A549 (cell line): ENCODE measurements at regions not wholly inside any gene's neighbourhood (a gene's known extent, or its start where the extent isn't known, plus 50 kb on each side); places are given as distances from the start of the nearest gene placed in this dataset.
"Not testable (repeated sequence)": the region's sequence is repeated elsewhere in the genome, so short reads cannot be mapped to it uniquely, and the experiment has no call there.

Source experiments
- ATAC-seq, 2 experiments: fragments of 200-7000 bp in 1 of 2; fragments of >200 bp in 1 of 2; cut with Nextera tagmentation in 1 of 2; cut with Tn5 transposase in 1 of 2; 3 replicates each; pipeline versions ENCODE4 v1.8.0 to v1.9.1; 2018 to 2020; ENCODE audit warnings: mild to moderate bottlenecking in 1 of 2, moderate library complexity in 1 of 2
- CTCF ChIA-PET: fragments of 300-600 bp; sonication (Branson Sonifier 250); formaldehyde crosslinking; extraction: SDS; loops from one replicate; lab custom pipeline; 2021; ENCODE audit warnings: antibody characterized with exemption, inconsistent platforms; lab: Yijun Ruan, JAX
- POLR2A ChIA-PET: fragments of 350-600 bp; formaldehyde crosslinking; extraction: SDS; loops from one replicate; lab custom pipeline; 2021; ENCODE audit warnings: antibody characterized with exemption, inconsistent platforms; lab: Yijun Ruan, JAX
- DNase-seq, 2 experiments: peaks; one replicate each; pipeline versions ENCODE4 v3.0.0 to v3.0.0-alpha.2; 2011 to 2016; ENCODE audit warnings: low read depth in 1 of 2, low spot score in 1 of 2
- FAIRE-seq: peaks from 2 replicates; lab custom pipeline; 2011; peaks lifted over from hg19 to GRCh38; lab: Jason Lieb, UNC
- H3K27ac ChIP-seq, 2 experiments: fragments of >200 bp; sonication (Bioruptor Twin); formaldehyde crosslinking; 3 replicates each; pipeline ENCODE4 v1.5.1; 2016 to 2017
- H3K4me1 ChIP-seq: fragments of >200 bp; sonication (Bioruptor Twin); formaldehyde crosslinking; 3 replicates; pipeline ENCODE4 v1.6.1; 2016
- H3K4me2 ChIP-seq: fragments of >200 bp; sonication (Bioruptor Twin); formaldehyde crosslinking; 3 replicates; pipeline ENCODE4 v1.6.1; 2016
- H3K4me3 ChIP-seq: fragments of >200 bp; sonication (Bioruptor Twin); formaldehyde crosslinking; 3 replicates; pipeline ENCODE4 v1.5.1; 2016
- H3K9me3 ChIP-seq: fragments of >200 bp; sonication (Bioruptor Twin); formaldehyde crosslinking; 3 replicates; pipeline ENCODE4 v1.6.1; 2016
- ATOH8 ChIP-seq: fragments of 250-450 bp; sonication (Bioruptor Pico); IDR thresholded peaks from 2 replicates; pipeline ENCODE4 v1.5.0; 2020; ENCODE audit warnings: low read depth, mild to moderate bottlenecking, moderate library complexity
- BCL3 ChIP-seq: fragments of >200 bp; sonication (Bioruptor Twin); formaldehyde crosslinking; IDR thresholded peaks from 3 replicates; pipeline ENCODE4 v1.6.1; 2016
- CBX2 ChIP-seq: fragments of 200-600 bp; sonication (generic); IDR thresholded peaks from 2 replicates; pipeline ENCODE4 v1.6.1; 2016; ENCODE audit warnings: low read depth, mild to moderate bottlenecking, borderline replicate concordance
- CEBPB ChIP-seq, 2 experiments: fragments of >200 bp in 1 of 2; sonication (Bioruptor Twin) in 1 of 2; formaldehyde crosslinking in 1 of 2; IDR thresholded peaks; 2 replicates each; pipeline ENCODE4 v1.6.1; 2012 to 2016
- EHF ChIP-seq: fragments of 250-450 bp; sonication (Bioruptor Pico); IDR thresholded peaks from 2 replicates; pipeline ENCODE4 v1.5.0; 2020; ENCODE audit warnings: mild to moderate bottlenecking
- ELK1 ChIP-seq: fragments of 150-350 bp; IDR thresholded peaks from 2 replicates; pipeline ENCODE4 v1.6.1; 2014; ENCODE audit warnings: low read depth, mild to moderate bottlenecking, low read length
- FOXS1 ChIP-seq: fragments of 250-450 bp; sonication (Bioruptor Pico); IDR thresholded peaks from 2 replicates; pipeline ENCODE4 v1.5.0; 2020; ENCODE audit warnings: mild to moderate bottlenecking, moderate library complexity
- HDAC2 ChIP-seq: fragments of 200-600 bp; sonication (generic); IDR thresholded peaks from 2 replicates; pipeline ENCODE4 v1.6.1; 2016
- HEYL ChIP-seq: fragments of 250-450 bp; sonication (Bioruptor Pico); IDR thresholded peaks from 2 replicates; pipeline ENCODE4 v1.8.0; 2021; ENCODE audit warnings: mild to moderate bottlenecking, moderate library complexity
- JUNB ChIP-seq: fragments of >200 bp; sonication (Bioruptor Twin); formaldehyde crosslinking; IDR thresholded peaks from 2 replicates; pipeline ENCODE4 v1.6.1; 2016
- KDM1A ChIP-seq: fragments of 200-600 bp; sonication (generic); IDR thresholded peaks from 2 replicates; pipeline ENCODE4 v1.6.1; 2016; ENCODE audit warnings: low read depth, mild to moderate bottlenecking
- KDM5A ChIP-seq: fragments of 200-600 bp; sonication (generic); IDR thresholded peaks from 2 replicates; pipeline ENCODE4 v1.6.1; 2016; ENCODE audit warnings: antibody characterized with exemption, mild to moderate bottlenecking
- MAZ ChIP-seq: fragments of 150-350 bp; IDR thresholded peaks from 2 replicates; pipeline ENCODE4 v1.6.1; 2014; ENCODE audit warnings: antibody characterized with exemption, low read depth, low read length, borderline replicate concordance
- NR3C1 ChIP-seq: fragments of >200 bp; sonication (Bioruptor Twin); formaldehyde crosslinking; IDR thresholded peaks from 3 replicates; pipeline ENCODE4 v1.6.1; 2017
- POLR2AphosphoS2 ChIP-seq: conservative IDR thresholded peaks from 2 replicates; pipeline ENCODE4 v1.6.1; 2012; ENCODE audit warnings: low read length, improper control_type of control experiment, inconsistent platforms
- RCOR1 ChIP-seq: fragments of 150-350 bp; IDR thresholded peaks from 2 replicates; pipeline ENCODE4 v1.6.1; 2014; ENCODE audit warnings: antibody characterized with exemption, low read length, low read depth
- RFX5 ChIP-seq: fragments of 450-650 bp; IDR thresholded peaks from 2 replicates; pipeline ENCODE4 v1.7.1; 2014; ENCODE audit warnings: antibody characterized with exemption, mild to moderate bottlenecking, moderate library complexity
- RNF2 ChIP-seq: fragments of 200-600 bp; sonication (generic); IDR thresholded peaks from 2 replicates; pipeline ENCODE4 v1.6.1; 2016; ENCODE audit warnings: low read depth, mild to moderate bottlenecking, antibody characterized with exemption, moderate library complexity, borderline replicate concordance
- WGBS: methylation state at CpG from one replicate; pipeline ENCODE4 v1.1.6; 2017; ENCODE audit errors: missing lambda C conversion rate; 5-methylcytosine and 5-hydroxymethylcytosine counted together
- TF ChIP-seq, protein P1 (sequence below): fragments of >200 bp; sonication (Bioruptor Twin); formaldehyde crosslinking; IDR thresholded peaks from 3 replicates; pipeline ENCODE4 v1.5.1; 2016

DNA sequence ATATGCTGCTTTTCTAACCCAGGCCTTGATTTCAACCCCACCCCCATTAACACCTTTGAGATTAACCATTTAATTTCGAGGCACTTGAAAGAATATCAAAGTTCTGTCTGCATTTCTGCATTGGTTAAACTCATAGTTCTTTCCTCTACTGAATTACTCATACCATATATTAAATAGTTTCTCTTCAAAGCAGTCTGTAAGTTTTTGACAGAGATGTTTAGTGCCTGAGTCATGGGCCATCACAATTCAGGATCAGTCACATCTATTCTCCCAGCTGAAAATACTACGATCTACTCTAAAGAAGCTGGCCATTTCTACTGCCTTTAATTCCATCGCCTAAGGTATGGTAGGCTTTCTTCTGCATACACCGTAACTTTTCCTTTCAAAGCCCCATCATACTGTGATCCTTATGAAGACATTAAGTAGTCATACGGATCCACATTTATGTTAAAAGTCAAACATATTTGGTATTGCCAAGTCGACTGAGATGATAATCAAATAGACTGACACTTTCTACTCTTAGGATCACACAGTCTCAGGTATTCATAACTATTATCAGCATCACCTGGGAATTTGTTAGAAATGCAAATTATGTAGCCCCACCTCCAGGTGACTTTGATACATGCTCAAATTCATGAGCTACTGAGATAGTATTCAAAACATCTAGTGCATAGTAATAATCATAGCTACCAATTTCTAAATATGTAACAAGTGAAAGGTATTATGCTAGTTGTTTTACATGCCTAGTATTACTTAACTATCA is 489.4 kb upstream of the IL12A start:
- DNase-seq = no peak
- FAIRE-seq = no peak
- TF ChIP-seq EHF (CRISPR knock-in tag) (no peak), KDM1A (no peak), RNF2 (no peak), RFX5 (no peak)
- 29% methylated on average over 6 of the region's 6 CpGs for WGBS
- ChIA-PET POLR2A (no interaction called here), CTCF (no interaction called here)
- Histone ChIP-seq H3K4me2 (no peak overlapping the region), H3K27ac (no peak overlapping the region), H3K9me3 (no peaks in the 10 kb centered on the region), H3K4me3 (no peak overlapping the region), H3K4me1 (no peaks in the 10 kb centered on the region)
- peak in 1 of 2 experiments; percentile 39; a peak in 1 of 6 replicates for ATAC-seq

GRCh38 chr3:159501029-159501428 is 487.6 kb upstream of the IL12A start:
- Histone ChIP-seq H3K27ac (no peak overlapping the region), H3K4me3 (no peak overlapping the region), H3K4me2 (no peak overlapping the region), H3K9me3 (no peaks in the 10 kb centered on the region), H3K4me1 (no peaks in the 10 kb centered on the region)
- DNase-seq = no peak
- ATAC-seq = no peak
- FAIRE-seq = no peak
- TF ChIP-seq NR3C1 = no peak
- TF ChIP-seq HDAC2 = no peak
- no peak for TF ChIP-seq CEBPB (IDR thresholded peaks at IDR 0.05)
- ChIA-PET POLR2A (no interaction called here), CTCF (no interaction called here)
- WGBS = 23% methylated on average over 1 of the region's 1 CpG

DNA sequence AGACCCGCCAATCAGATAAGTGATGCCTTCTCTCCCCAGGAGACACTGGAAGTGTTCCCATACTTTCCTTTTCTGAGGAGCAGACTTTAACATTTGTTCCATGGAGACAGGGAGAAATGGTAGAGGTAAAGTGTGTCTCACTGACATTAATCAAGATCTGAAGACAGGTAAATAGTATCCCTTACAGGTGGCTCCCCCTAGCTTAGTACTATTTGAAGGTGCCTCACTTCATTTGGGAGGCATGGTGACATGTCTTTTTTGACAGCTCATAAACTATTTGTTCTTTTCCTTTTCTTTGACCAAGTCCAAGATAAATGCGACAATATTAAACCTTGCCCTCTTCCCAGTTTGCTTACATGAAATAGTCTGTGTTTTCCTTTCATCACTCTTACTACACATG is 485.6 kb upstream of the IL12A start:
- Histone ChIP-seq H3K4me3 (no peak overlapping the region), H3K4me2 (no peak overlapping the region), H3K27ac (no peak overlapping the region), H3K9me3 (no peaks in the 10 kb centered on the region), H3K4me1 (no peaks in the 10 kb centered on the region)
- TF ChIP-seq HEYL (CRISPR knock-in tag) (no peak), RNF2 (no peak), POLR2AphosphoS2 (no peak), CBX2 (no peak), CEBPB (IDR thresholded peaks at IDR 0.05) (no peak)
- DNase-seq (no peak), FAIRE-seq (no peak), ATAC-seq (no peak)
- CTCF ChIA-PET = no interaction called here
- WGBS = 47% methylated on average over 2 of the region's 2 CpGs
- POLR2A ChIA-PET = no interaction called here

- not testable (repeated sequence) for ATAC-seq, FAIRE-seq
Measured at GRCh38 chr3:159510988-159511387, 477.6 kb upstream of the IL12A start.

DNA sequence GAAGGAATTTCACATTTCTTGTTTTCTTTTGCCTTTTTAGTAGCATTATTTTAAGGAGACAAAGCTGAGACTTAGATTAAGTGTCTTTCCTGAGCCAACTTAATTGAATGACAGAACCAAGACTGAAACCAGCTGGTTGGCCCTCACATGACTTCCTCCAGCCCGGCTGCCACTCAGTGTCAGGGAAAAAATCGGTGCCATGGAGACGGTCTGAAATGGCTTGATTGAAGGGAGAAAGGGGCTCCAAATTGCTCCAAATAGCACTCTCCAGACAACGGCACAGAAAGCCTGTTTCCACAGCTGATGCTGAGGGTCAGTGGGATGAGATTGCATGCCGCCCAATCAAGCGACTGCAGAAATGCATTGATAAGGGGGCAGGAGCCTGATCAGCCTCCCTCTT is 475.2 kb upstream of the IL12A start:
- H3K27ac ChIP-seq = no peak overlapping the region
- WGBS = 45% methylated on average over 6 of the region's 6 CpGs

More at GRCh38 chr3:159510988-159511387, 477.6 kb upstream of the IL12A start:
- DNase-seq, H3K27ac ChIP-seq, POLR2A ChIA-PET, H3K9me3 ChIP-seq, CTCF ChIA-PET, H3K4me1 ChIP-seq, H3K4me2 ChIP-seq, H3K4me3 ChIP-seq: not testable (repeated sequence)
- WGBS = 39% methylated on average over 2 of the region's 7 CpGs

More for the DNA sequence above, 475.2 kb upstream of the IL12A start:
- H3K9me3 ChIP-seq = peaks cover 5% of the 10 kb centered on the region; the same call in 1 of the 3 replicates
- FAIRE-seq = no peak
- H3K4me1 ChIP-seq = no peaks in the 10 kb centered on the region
- H3K4me2 ChIP-seq = no peak overlapping the region
- ATAC-seq = no peak
- no peak for TF ChIP-seq FOXS1 (CRISPR knock-in tag)
- no peak for TF ChIP-seq ATOH8 (CRISPR knock-in tag)
- TF ChIP-seq, protein P1, sequence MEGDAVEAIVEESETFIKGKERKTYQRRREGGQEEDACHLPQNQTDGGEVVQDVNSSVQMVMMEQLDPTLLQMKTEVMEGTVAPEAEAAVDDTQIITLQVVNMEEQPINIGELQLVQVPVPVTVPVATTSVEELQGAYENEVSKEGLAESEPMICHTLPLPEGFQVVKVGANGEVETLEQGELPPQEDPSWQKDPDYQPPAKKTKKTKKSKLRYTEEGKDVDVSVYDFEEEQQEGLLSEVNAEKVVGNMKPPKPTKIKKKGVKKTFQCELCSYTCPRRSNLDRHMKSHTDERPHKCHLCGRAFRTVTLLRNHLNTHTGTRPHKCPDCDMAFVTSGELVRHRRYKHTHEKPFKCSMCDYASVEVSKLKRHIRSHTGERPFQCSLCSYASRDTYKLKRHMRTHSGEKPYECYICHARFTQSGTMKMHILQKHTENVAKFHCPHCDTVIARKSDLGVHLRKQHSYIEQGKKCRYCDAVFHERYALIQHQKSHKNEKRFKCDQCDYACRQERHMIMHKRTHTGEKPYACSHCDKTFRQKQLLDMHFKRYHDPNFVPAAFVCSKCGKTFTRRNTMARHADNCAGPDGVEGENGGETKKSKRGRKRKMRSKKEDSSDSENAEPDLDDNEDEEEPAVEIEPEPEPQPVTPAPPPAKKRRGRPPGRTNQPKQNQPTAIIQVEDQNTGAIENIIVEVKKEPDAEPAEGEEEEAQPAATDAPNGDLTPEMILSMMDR = no peak
- TF ChIP-seq BCL3 = no peak
- TF ChIP-seq JUNB = no peak
- TF ChIP-seq RFX5 = no peak
- TF ChIP-seq RCOR1 = no peak
- no peak for TF ChIP-seq RNF2
- no peak for TF ChIP-seq KDM5A
- TF ChIP-seq MAZ = no peak
- TF ChIP-seq ELK1 = no peak
- CTCF ChIA-PET = no interaction called here
- POLR2A ChIA-PET = no interaction called here
- H3K4me3 ChIP-seq = no peak overlapping the region
- DNase-seq = no peak
